ENCODE measurements at regions not wholly inside any gene's neighbourhood (a gene's known extent, or its start where the extent isn't known, plus 50 kb on each side); places are given as distances from the start of the nearest gene placed in this dataset.

DNA sequence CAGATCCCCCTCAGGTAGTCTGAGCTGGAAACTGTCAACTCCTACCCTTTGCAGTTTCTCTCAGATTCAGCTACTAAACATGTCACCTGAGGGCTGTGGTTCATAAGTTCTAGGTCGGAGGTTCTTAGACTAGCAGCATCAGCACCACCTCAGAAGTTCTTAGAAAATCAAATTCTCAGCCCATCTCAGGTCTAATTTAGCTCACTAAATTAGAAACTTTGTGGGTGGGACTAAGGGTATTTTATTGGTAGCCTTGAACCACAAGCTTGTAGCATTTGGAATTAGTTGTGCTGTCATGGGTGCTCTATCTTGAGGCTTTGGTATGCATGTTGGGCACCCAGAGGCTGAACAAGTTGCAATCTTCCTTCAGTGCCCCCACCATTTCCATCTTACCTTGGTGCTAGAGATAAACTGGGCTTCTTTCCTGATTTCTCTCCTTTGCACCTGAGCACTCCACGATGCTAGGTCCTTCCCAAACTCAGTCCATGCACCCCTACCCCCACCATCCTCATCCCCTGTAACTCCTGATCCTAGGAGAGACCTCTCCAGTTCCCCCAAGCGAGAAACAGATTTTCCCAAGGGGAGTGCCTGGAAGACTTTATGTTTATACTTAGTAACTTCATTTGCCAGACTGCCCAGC lies 54.2 kb downstream of the S1PR1 start:
- no peak for DNase-seq (ENCODE audit: low read depth)

DNA sequence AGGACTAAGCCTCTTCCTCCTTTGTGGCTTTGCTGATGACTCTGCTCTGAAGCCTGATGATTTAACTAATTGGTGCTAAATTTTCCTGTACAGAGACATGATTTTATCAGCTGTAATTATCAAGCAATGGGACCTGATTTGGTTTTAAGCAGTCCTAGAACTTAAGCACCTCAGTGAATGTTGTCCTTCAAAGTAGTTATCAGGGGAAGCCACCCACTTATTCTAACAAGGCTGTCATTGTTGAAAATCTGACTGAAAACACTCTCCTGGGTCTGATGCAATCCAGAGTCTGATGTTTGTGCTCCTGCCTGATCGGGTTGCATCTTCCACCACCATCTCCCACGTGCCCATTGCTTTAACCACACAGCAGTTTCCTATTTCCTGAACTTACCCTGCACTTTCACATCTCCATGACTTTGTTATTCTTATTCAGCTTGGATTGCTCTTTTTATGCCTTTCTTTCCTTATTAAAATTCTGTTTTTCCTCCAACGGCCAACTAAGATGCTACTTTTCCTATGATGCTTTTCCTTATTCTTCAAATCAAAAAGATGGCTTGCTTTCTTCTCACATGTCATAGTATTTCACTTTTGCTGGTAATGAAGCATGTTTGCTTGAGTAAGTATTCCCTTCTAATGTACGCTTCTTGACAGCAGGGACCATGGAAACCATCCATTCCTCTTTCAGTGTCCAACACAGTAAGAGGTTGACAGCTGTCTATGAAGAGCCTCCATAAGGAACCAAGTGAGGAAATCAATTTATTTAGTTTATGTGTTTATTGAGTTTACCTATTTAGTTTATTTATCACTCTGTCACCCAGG lies 55.0 kb downstream of the S1PR1 start:
- DNase-seq (ENCODE audit: low read depth), result peak; percentile 50

DNA sequence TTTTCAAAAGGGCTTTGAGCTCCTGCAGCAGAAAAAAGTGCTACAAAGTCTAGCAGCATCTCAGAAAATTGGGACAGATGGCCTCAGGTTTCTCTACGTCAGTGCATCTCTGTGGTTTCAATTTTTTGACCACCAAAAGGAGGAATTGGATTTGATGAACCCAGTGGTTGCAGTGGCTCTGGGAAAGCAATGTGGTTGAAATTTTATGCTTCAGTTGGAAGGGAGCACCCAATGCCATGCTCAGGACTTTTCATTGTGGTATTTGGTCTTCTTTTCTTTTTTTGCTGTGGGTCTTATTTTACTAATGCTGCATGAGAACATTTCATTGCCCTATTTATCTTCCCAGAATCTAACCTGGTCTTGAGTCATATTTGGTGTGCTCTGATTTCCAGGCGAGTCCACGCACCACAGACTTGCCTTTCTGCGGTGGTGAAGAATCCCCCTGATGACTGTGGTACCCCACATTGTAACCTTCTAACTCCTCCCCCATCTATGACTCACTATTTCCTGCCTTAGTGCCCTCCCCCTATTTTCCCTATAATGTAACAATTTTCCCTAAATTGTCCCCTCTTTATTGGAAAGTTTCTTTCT lies 56.7 kb downstream of the S1PR1 start:
- DNase-seq (ENCODE audit: low read depth), result no peak

DNA sequence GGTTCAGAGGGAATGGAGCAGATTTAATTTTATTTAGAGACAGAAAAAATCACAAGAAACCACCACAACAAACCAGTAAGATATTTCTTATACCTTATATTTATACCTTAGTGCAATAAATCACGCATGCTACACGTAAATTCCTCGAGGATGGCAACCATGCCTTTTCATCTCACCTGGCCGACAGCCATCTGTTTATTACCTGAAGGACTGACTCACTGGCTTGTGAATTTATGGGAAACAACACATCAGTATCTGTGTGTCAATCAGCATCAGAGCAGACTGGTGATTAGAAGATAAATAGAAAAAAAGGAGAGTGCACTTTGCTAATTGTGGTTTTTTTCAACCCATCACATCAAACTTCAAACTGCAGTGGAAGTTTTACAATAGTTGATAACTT lies 58.4 kb downstream of the S1PR1 start:
- no peak for DNase-seq (ENCODE audit: low read depth)

DNA sequence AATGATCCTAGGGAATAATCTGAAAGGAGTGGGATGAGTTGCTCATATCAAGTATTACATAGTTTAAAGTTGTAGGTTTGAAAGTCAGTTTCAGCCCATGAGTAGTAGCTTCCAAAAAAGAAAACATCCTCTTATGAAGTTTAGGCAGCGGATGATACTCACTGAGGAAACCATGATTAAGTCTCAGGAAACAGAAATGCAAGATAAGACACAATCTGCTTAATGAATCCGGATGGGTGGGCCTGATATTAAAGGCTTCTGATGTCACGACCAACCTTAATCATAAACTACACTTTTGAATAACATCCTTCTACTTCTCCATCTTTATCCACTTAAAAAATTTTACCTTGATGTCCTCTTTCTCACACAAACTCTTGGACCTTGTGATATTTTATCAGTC lies 61.8 kb downstream of the S1PR1 start:
- DNase-seq (ENCODE audit: low read depth), result no peak

GRCh38 chr1:101299141-101299540 lies 62.3 kb downstream of the S1PR1 start:
- no peak for DNase-seq (ENCODE audit: low read depth)

DNA sequence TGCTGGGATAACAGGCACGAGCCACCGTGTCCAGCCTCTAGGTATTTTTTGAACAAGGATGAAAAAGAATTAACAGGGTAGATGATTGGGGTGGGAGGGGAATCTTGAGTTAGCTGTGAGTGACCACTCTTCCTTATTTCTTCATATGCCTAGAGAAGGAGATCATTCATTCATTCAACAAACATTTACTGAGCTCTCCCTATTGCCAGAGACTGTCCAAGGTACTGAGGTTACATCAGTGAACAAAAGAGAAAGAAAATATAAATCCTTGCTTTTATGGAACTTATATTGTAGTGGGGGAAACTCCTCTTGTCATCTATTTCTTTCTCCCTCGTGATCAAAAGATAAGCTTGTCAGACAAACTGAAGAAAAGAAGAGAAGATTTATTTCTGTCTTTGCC lies 62.9 kb downstream of the S1PR1 start:
- no peak for DNase-seq (ENCODE audit: low read depth)

DNA sequence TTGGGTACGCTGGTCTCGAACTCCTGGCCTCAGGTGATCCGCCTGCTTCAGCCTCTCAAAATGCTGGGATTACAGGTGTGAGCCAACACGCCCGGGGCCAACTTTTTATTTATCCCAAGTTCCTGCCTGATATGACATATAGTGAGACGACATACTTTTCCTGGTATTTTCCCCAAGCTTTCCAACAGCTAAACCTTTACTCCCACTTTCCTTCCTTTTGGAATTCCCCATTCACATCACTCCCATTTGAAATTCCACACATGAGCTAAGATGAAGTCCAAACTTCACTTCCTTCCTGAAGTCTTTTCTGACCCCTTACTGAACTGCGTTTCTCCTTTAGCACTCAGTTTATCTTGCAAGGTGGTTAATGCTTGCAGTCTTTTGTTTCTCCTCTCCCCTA lies 64.1 kb downstream of the S1PR1 start:
- DNase-seq (ENCODE audit: low read depth), result no peak

- no peak for DNase-seq (ENCODE audit: low read depth)
Measured at GRCh38 chr1:101301446-101302057, 64.7 kb downstream of the S1PR1 start.

DNA sequence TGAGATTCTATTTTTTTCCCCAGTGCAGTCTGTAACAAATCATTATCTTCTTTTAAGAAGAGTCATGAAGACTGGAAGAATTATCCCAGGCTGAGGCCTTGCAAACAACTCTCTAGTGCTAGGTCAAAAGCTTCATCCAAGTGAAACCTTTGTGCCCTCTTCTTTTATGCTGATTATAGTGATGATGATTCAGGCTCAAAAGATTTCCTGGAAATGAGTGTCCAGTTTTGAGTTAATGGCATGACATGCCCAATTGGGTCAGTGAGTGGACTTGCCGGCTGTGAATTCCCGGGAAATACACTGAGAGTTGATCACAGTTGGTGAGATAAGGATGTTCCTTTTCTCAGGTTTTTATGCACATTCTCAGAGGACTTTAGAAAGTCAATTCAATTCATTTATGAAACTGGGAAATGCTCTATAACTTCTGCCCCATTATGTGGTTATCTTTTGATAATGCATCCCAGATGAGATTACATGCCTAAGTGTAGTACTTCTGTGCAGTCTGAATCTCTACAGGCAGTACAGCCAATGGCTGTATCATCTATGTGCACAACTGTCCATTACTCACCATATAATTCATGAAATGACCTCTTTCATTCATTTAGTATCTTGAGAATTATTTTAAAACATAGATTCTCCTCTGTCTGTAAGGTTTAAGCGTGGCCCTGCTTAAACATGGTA lies 66.2 kb downstream of the S1PR1 start:
- peak; percentile 35 for DNase-seq (ENCODE audit: low read depth)

GRCh38 chr1:101307985-101308689 lies 71.3 kb downstream of the S1PR1 start:
- no peak for DNase-seq (ENCODE audit: low read depth)

DNA sequence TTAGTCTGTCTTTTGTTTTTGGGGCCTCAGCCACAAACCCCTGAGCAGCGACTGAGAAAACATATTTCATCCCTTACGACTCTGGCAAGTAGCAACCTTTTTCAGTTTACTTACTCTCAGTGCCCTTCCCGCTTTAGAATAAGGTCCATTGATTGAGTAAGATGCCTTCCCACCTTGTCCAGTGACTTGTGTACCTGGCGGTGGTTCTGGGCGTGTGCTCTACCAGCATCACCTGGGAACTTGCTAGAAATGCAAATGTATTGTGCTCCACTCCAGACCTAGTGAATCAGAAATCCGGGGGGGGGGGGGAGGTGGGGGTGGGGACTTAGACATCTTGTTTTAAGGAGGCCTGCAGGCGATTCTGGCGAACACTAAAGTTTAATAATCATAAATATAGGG lies 72.1 kb downstream of the S1PR1 start:
- DNase-seq (ENCODE audit: low read depth), result no peak

- no peak for DNase-seq (ENCODE audit: low read depth)
Measured at GRCh38 chr1:101309334-101310311, 72.8 kb downstream of the S1PR1 start.

DNA sequence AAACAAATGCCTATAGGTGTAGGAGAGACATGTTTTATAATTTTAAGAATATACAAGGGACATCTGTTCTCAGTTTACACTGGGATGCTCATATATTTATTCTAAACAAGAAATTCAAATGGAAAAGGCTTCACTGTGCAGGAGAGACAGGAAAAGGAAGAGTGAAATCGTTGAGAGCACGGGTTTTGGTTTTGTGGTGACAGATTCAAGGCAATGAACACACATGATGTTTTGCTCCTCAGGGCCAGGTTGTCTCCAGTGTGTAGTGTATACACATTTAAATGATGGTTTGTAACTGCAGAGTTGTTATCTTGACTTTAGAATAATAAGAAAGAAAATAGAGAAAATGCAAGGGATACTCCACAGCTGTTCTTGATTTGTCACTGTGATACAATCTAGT lies 73.7 kb downstream of the S1PR1 start:
- DNase-seq (ENCODE audit: low read depth), result no peak

- no peak for DNase-seq (ENCODE audit: low read depth)
Measured at GRCh38 chr1:101311146-101311920, 74.5 kb downstream of the S1PR1 start.

- no peak for DNase-seq (ENCODE audit: low read depth)
Measured at GRCh38 chr1:101312147-101312546, 75.3 kb downstream of the S1PR1 start.

- no peak for DNase-seq (ENCODE audit: low read depth)
Measured at GRCh38 chr1:101313356-101313755, 76.5 kb downstream of the S1PR1 start.

- DNase-seq (ENCODE audit: low read depth), result no peak
Measured at GRCh38 chr1:101314244-101314643, 77.4 kb downstream of the S1PR1 start.

GRCh38 chr1:101316256-101316655 lies 79.4 kb downstream of the S1PR1 start:
- no peak for DNase-seq (ENCODE audit: low read depth)

- DNase-seq (ENCODE audit: low read depth), result no peak
Measured at GRCh38 chr1:101316799-101317198, 80.0 kb downstream of the S1PR1 start.
